ENCODE measurements at regions not wholly inside any gene's neighbourhood (a gene's known extent, or its start where the extent isn't known, plus 50 kb on each side); places are given as distances from the start of the nearest gene placed in this dataset.

DNA sequence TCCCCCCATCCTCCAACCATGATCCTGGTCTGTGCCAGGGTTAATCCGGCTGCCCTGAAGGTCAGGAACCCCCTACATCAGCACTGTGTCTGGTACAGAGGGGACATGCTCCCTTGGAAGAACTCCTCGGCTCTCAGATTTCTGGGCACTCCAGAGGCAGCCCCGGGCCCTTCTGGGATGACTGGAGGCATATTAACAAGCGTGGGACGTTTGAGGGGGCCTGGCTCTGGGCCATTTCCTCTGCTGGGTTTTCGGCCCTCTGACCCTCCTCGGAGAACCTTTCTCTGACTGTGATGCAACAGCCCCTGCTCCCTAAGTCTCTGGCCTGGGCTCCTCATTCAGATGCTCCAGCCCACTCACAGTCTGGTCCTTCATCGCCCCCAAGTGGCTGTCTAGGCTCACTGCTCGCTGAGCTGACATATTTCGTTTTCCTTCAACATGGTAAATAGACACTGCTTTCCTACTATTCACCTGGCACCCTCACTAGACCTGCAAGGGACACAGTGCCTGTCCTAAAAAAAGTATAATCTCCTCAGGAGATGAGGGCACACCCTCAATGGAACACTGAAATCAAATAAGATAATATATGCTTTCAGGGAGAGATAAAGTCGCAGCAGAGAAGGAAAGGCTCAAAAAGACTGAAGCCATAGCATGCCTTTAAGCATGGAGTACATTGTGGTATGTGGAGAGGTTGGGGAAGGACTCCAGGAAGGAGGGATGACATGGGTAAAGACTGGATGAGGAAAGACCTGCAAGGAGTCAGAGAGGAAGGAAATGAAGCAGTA, 404.7 kb upstream of the TRPC7 start:
- ChIA-PET POLR2A (no interaction called here), CTCF (interaction anchor here (0.6 to 3.8 kb wide), 20 partner anchors 9 to 1151 kb away, joined by 3 to 43 read pairs (median 3); partner anchors contain the start of gene TRPC7), SMC1A (ENCODE audit: uncharacterized antibody, unreplicated experiment) (interaction anchor here (1.3 kb wide), 1 partner anchor 9 kb away, joined by 3 read pairs; no protein-coding TSS in a partner anchor), RAD21 (ENCODE audit: unreplicated experiment) (interaction anchor here (0.6 to 2.9 kb wide), 2 partner anchors 406 to 520 kb away, joined by 3 to 24 read pairs; no protein-coding TSS in a partner anchor)
- H3K9ac ChIP-seq (ENCODE audit: control insufficient read depth, insufficient read depth, low read length), result no peak overlapping the region
- no peak overlapping the region for H2AFZ ChIP-seq (ENCODE audit: control insufficient read depth, low read depth, low read length)
- FAIRE-seq (peak; percentile 47), ATAC-seq (peak; percentile 89), DNase-seq (ENCODE audit: low read depth, low spot score) (no peak)
- H3K27ac ChIP-seq (ENCODE audit: control insufficient read depth, insufficient read depth), result no peak overlapping the region
- no peaks in the 10 kb centered on the region for H3K27me3 ChIP-seq (replicated peaks in 1 of 2; ENCODE audit: control insufficient read depth in 2 of 2, insufficient read depth in 2 of 2, low read length in 1 of 2)
- H3K79me2 ChIP-seq (ENCODE audit: control insufficient read depth, insufficient read depth, low read length), result no peaks in the 10 kb centered on the region
- WGBS (ENCODE audit: insufficient coverage, insufficient replicate concordance, low lambda C conversion rate, missing lambda C conversion rate), result 29% methylated on average over 11 of the region's 11 CpGs
- no peak overlapping the region for H3K4me2 ChIP-seq (ENCODE audit: control insufficient read depth, insufficient read depth)
- BruUV-seq (replicated peaks), result no TSS peak
- H3K4me1 ChIP-seq (ENCODE audit: control insufficient read depth, insufficient read depth, low read length), result no peaks in the 10 kb centered on the region
- intact Hi-C loops (cut with micrococcal nuclease; ENCODE audit: unreplicated experiment) (loop anchor here (1.0 to 2.0 kb wide), 2 partner anchors 406 to 519 kb away; no protein-coding TSS in a partner anchor), in situ Hi-C loops (cut with MboI) (loop anchor here (10.0 kb wide), 1 partner anchor 525 kb away; no protein-coding TSS in a partner anchor)
- H4K20me1 ChIP-seq (ENCODE audit: control insufficient read depth, insufficient read depth), result no peaks in the 10 kb centered on the region; the same call in 1 of the 2 replicates
- no peak overlapping the region for H3K4me3 ChIP-seq
- H3K9me3 ChIP-seq (replicated peaks; ENCODE audit: control insufficient read depth, insufficient read depth, low read length), result no peaks in the 10 kb centered on the region
- H3K36me3 ChIP-seq (ENCODE audit: control insufficient read depth in 2 of 2, insufficient read depth in 2 of 2, low read length in 1 of 2), result no peaks in the 10 kb centered on the region
- TF ChIP-seq EGR1 (IDR thresholded peaks at IDR 0.05; ENCODE audit: borderline replicate concordance in 1 of 2, low read depth in 2 of 2, low read length in 2 of 2) (no peak), JUNB (IDR thresholded peaks at IDR 0.05) (no peak), SUPT20H (IDR thresholded peaks at IDR 0.05; ENCODE audit: borderline replicate concordance, control insufficient read depth, low read depth, low read length) (no peak), CHD2 (IDR thresholded peaks at IDR 0.05; ENCODE audit: borderline replicate concordance, low read depth, low read length) (no peak), CREM (IDR thresholded peaks at IDR 0.05; ENCODE audit: low read depth) (no peak), POU2F2 (IDR thresholded peaks at IDR 0.05; ENCODE audit: borderline replicate concordance, low read depth, low read length) (no peak), SMC3 (IDR thresholded peaks at IDR 0.05; ENCODE audit: borderline replicate concordance, low read length) (peak; percentile 62), ZBTB33 (IDR thresholded peaks at IDR 0.05) (no peak), RELB (IDR thresholded peaks at IDR 0.05; ENCODE audit: low read depth) (no peak)
- TF ChIP-seq, protein P1, sequence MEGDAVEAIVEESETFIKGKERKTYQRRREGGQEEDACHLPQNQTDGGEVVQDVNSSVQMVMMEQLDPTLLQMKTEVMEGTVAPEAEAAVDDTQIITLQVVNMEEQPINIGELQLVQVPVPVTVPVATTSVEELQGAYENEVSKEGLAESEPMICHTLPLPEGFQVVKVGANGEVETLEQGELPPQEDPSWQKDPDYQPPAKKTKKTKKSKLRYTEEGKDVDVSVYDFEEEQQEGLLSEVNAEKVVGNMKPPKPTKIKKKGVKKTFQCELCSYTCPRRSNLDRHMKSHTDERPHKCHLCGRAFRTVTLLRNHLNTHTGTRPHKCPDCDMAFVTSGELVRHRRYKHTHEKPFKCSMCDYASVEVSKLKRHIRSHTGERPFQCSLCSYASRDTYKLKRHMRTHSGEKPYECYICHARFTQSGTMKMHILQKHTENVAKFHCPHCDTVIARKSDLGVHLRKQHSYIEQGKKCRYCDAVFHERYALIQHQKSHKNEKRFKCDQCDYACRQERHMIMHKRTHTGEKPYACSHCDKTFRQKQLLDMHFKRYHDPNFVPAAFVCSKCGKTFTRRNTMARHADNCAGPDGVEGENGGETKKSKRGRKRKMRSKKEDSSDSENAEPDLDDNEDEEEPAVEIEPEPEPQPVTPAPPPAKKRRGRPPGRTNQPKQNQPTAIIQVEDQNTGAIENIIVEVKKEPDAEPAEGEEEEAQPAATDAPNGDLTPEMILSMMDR (IDR thresholded peaks at IDR 0.05 in 2 of 3, conservative IDR thresholded peaks at IDR 0.05 in 1 of 3; ENCODE audit: control insufficient read depth in 2 of 3, extremely low read depth in 1 of 3, insufficient read depth in 1 of 3, low read depth in 3 of 3, low read length in 3 of 3), result peak; percentile 76 to 89 (median 80)
- TF ChIP-seq, protein P2, sequence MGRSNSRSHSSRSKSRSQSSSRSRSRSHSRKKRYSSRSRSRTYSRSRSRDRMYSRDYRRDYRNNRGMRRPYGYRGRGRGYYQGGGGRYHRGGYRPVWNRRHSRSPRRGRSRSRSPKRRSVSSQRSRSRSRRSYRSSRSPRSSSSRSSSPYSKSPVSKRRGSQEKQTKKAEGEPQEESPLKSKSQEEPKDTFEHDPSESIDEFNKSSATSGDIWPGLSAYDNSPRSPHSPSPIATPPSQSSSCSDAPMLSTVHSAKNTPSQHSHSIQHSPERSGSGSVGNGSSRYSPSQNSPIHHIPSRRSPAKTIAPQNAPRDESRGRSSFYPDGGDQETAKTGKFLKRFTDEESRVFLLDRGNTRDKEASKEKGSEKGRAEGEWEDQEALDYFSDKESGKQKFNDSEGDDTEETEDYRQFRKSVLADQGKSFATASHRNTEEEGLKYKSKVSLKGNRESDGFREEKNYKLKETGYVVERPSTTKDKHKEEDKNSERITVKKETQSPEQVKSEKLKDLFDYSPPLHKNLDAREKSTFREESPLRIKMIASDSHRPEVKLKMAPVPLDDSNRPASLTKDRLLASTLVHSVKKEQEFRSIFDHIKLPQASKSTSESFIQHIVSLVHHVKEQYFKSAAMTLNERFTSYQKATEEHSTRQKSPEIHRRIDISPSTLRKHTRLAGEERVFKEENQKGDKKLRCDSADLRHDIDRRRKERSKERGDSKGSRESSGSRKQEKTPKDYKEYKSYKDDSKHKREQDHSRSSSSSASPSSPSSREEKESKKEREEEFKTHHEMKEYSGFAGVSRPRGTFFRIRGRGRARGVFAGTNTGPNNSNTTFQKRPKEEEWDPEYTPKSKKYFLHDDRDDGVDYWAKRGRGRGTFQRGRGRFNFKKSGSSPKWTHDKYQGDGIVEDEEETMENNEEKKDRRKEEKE (IDR thresholded peaks at IDR 0.05), result no peak
- TF ChIP-seq, protein P3, sequence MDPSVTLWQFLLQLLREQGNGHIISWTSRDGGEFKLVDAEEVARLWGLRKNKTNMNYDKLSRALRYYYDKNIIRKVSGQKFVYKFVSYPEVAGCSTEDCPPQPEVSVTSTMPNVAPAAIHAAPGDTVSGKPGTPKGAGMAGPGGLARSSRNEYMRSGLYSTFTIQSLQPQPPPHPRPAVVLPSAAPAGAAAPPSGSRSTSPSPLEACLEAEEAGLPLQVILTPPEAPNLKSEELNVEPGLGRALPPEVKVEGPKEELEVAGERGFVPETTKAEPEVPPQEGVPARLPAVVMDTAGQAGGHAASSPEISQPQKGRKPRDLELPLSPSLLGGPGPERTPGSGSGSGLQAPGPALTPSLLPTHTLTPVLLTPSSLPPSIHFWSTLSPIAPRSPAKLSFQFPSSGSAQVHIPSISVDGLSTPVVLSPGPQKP (IDR thresholded peaks at IDR 0.05; ENCODE audit: low read depth, low read length), result no peak

All from GM12878 (cell line).